Tibial nerve (tissue), 4 donors: ENCODE measurements at regions not wholly inside any gene's neighbourhood (a gene's known extent, or its start where the extent isn't known, plus 50 kb on each side); places are given as distances from the start of the nearest gene placed in this dataset.

Source experiments
- DNase-seq, 2 donors: peaks; one replicate each; pipeline ENCODE4 v3.0.0-alpha.2; 2019; ENCODE audit warnings: low spot score in 2 of 2
- H3K27ac ChIP-seq, 4 donors: fragments of 200-600 bp; sonication (generic) in 3 of 4; one replicate each; pipeline ENCODE4 v1.5.1; 2017 to 2019; ENCODE audit warnings: mild to moderate bottlenecking in 1 of 4
- H3K27me3 ChIP-seq, 2 donors: fragments of 200-600 bp; sonication (generic) in 1 of 2; one replicate each; pipeline versions ENCODE4 v1.5.1 to v1.6.0; 2017 to 2019
- H3K36me3 ChIP-seq, 3 donors: fragments of 200-600 bp; sonication (generic); one replicate each; pipeline ENCODE4 v1.5.1; 2018 to 2019
- H3K4me1 ChIP-seq, 4 donors: fragments of 200-600 bp; sonication (generic) in 3 of 4; one replicate each; pipeline ENCODE4 v1.5.1; 2017 to 2019
- H3K4me3 ChIP-seq, 4 donors: fragments of 200-600 bp; sonication (generic) in 3 of 4; one replicate each; pipeline ENCODE4 v1.5.1; 2017 to 2019; ENCODE audit warnings: mild to moderate bottlenecking in 1 of 4, moderate library complexity in 1 of 4
- H3K9me3 ChIP-seq, 4 donors: fragments of 200-600 bp; sonication (generic) in 3 of 4; one replicate each; pipeline ENCODE4 v1.5.1; 2017 to 2019
- EP300 ChIP-seq, 2 donors: sonication (generic); formaldehyde crosslinking; IDR thresholded peaks; one replicate each; pipeline ENCODE4 v1.6.1; 2017; ENCODE audit warnings: antibody characterized with exemption in 2 of 2, mild to moderate bottlenecking in 1 of 2
- POLR2A ChIP-seq, 2 donors: fragments of 450-650 bp; IDR thresholded peaks; one replicate each; pipeline ENCODE4 v1.6.1; 2017; ENCODE audit warnings: antibody characterized with exemption in 2 of 2, mild to moderate bottlenecking in 2 of 2, moderate library complexity in 2 of 2
- WGBS, 2 donors: methylation state at CpG; one replicate each; pipeline ENCODE4 v1.1.5; 2018; 5-methylcytosine and 5-hydroxymethylcytosine counted together
- TF ChIP-seq, protein P1 (sequence below), 5 experiments: fragments of 200-600 bp in 3 of 5; fragments of 450-650 bp in 2 of 5; sonication (generic) in 3 of 5; IDR thresholded peaks; one replicate each; pipeline ENCODE4 v1.5.1; 2016 to 2019; ENCODE audit warnings: antibody characterized with exemption in 5 of 5, mild to moderate bottlenecking in 3 of 5, moderate library complexity in 2 of 5

DNA sequence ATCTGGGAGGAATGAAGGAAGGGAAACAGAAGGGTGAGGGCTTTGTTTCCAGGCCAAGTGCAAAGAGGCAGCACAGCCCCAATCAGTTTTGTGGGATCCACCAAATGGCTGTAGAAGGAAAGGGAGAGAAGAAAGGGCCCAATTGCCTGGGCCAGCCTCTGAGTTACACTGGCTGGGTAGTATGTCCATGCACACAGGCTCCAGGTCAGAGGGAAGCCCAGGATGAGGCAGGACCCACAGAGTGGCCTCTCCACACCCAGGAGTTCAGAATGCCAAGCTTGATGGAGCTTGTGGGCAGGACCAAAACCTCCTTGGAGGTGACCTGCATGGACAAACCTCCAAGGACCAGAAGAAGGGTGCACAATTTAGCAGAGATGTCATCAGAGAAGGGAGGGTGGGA, 178.2 kb upstream of the TSHZ3 start:
- no peak for TF ChIP-seq EP300 (IDR thresholded peaks at IDR 0.05)
- TF ChIP-seq POLR2A (IDR thresholded peaks at IDR 0.05), result no peak
- TF ChIP-seq, protein P1, sequence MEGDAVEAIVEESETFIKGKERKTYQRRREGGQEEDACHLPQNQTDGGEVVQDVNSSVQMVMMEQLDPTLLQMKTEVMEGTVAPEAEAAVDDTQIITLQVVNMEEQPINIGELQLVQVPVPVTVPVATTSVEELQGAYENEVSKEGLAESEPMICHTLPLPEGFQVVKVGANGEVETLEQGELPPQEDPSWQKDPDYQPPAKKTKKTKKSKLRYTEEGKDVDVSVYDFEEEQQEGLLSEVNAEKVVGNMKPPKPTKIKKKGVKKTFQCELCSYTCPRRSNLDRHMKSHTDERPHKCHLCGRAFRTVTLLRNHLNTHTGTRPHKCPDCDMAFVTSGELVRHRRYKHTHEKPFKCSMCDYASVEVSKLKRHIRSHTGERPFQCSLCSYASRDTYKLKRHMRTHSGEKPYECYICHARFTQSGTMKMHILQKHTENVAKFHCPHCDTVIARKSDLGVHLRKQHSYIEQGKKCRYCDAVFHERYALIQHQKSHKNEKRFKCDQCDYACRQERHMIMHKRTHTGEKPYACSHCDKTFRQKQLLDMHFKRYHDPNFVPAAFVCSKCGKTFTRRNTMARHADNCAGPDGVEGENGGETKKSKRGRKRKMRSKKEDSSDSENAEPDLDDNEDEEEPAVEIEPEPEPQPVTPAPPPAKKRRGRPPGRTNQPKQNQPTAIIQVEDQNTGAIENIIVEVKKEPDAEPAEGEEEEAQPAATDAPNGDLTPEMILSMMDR (IDR thresholded peaks at IDR 0.05), result no peak
- no peaks in the 10 kb centered on the region for H3K27me3 ChIP-seq
- no peak overlapping the region for H3K27ac ChIP-seq
- no peaks in the 10 kb centered on the region for H3K4me1 ChIP-seq
- no peaks in the 10 kb centered on the region for H3K36me3 ChIP-seq
- no peak overlapping the region for H3K4me3 ChIP-seq
- H3K9me3 ChIP-seq, result peaks cover 0 to 26% (median 5%) of the 10 kb centered on the region in 4 donors
- no peak for DNase-seq

DNA sequence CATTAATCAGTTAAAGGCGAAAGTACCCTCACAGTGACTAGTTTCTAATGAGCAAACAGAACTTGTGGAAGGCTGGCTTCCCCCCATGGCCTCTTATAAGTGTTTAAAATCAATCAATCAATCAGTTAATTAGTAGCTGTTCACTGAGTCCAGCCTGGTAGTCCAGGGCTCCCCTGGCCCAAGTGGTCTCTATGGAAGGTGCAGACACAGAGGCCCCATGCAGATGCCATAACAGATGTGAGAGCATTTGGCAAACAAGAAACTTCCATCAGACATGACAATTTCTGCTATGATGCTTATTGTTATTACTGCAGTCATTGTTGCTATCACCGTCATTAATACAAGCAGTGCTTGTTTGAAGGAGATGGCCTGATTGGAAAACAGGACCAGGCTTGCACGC, 179.0 kb upstream of the TSHZ3 start:
- Histone ChIP-seq H3K4me1 (no peaks in the 10 kb centered on the region), H3K27me3 (no peaks in the 10 kb centered on the region), H3K36me3 (no peaks in the 10 kb centered on the region), H3K4me3 (no peak overlapping the region), H3K9me3 (peaks cover 0 to 26% (median 5%) of the 10 kb centered on the region in 4 donors), H3K27ac (no peak overlapping the region)
- WGBS, 2 donors, result 89 to 92% methylated on average over 3 of the region's 3 CpGs
- DNase-seq, result no peak
- no peak for TF ChIP-seq POLR2A (IDR thresholded peaks at IDR 0.05)
- TF ChIP-seq EP300 (IDR thresholded peaks at IDR 0.05), result no peak
- TF ChIP-seq, protein P1 (IDR thresholded peaks at IDR 0.05), result no peak

DNA sequence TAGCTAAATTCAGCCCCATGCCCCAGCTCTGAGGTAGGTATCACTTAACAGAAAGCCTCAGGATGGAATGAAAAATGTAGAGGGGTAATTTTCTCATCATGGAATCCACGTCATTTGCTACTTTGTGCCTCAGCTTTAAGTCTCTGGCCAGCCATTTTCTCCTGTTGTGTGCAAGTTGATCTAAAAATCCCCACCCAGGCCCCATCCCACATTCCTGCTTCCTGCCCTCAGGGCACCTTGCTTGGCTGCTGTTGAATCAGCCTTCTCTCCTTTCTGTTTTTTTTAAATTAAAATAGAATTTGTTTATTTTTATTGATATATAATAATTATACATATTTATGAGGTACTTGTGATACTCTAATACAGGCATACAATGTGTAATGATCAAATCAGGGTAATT, 179.9 kb upstream of the TSHZ3 start:
- WGBS, 2 donors, result 64 to 73% methylated on average over 1 of the region's 1 CpG
- no peak for DNase-seq
- Histone ChIP-seq H3K9me3 (peaks cover 0 to 26% (median 5%) of the 10 kb centered on the region in 4 donors), H3K27ac (no peak overlapping the region), H3K36me3 (no peaks in the 10 kb centered on the region), H3K4me1 (no peaks in the 10 kb centered on the region), H3K4me3 (no peak overlapping the region), H3K27me3 (no peaks in the 10 kb centered on the region)
- no peak for TF ChIP-seq EP300 (IDR thresholded peaks at IDR 0.05)
- TF ChIP-seq, protein P1 (IDR thresholded peaks at IDR 0.05), result no peak
- TF ChIP-seq POLR2A (IDR thresholded peaks at IDR 0.05), result no peak

DNA sequence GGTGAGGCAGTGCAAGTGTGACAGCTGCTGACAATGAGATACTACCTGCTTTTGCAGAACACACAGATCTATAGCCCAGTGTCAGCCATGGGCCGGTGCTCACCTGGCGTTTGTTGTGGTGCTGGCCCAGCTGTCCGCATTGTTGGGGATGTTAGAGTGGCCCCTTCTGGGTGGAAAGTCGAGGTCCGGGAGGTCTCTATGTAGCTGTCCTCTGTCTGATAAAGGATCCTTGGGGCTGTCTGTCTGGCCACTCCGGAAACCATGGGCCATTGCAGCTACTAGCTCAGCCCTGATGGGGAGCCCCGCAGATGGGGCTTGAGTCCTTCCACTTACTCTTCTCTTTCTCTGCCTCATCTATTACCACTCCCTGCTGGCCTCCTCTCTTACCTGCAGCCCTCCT, 181.5 kb upstream of the TSHZ3 start:
- no peak overlapping the region for H3K27ac ChIP-seq
- 95 to 98% methylated on average over 7 of the region's 7 CpGs for WGBS, 2 donors
- H3K4me3 ChIP-seq, result no peak overlapping the region
- DNase-seq, result no peak
- no peaks in the 10 kb centered on the region for H3K27me3 ChIP-seq
- TF ChIP-seq, protein P1 (IDR thresholded peaks at IDR 0.05), result no peak
- TF ChIP-seq EP300 (IDR thresholded peaks at IDR 0.05), result no peak
- no peak for TF ChIP-seq POLR2A (IDR thresholded peaks at IDR 0.05)
- peaks cover 0 to 20% (median under 1%) of the 10 kb centered on the region in 4 donors for H3K9me3 ChIP-seq
- no peaks in the 10 kb centered on the region for H3K36me3 ChIP-seq
- no peaks in the 10 kb centered on the region for H3K4me1 ChIP-seq

DNA sequence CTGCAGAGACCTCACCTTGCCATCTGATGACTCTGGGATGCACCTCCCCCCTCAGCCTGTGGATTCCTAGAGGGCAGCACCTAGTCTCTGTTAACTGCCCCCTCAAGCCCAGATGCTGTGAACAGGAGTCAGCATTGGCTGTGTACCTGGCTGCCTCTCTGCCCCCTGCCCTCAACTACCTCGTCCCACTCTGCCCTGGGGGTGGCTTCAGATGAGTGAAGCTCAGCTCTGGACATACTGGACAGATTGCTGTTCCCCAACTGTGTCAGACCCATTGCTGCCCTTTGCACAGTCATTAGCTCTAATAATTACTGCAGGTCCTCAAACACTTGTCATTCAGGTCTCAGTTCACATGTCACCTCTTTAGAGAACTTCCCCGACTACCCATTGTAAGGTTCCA, 182.1 kb upstream of the TSHZ3 start:
- H3K36me3 ChIP-seq, result no peaks in the 10 kb centered on the region
- H3K27ac ChIP-seq, result no peak overlapping the region
- WGBS, 2 donors, result 68 to 69% methylated on average over 2 of the region's 2 CpGs
- no peaks in the 10 kb centered on the region for H3K4me1 ChIP-seq
- no peaks in the 10 kb centered on the region for H3K27me3 ChIP-seq
- H3K4me3 ChIP-seq, result no peak overlapping the region
- TF ChIP-seq EP300 (IDR thresholded peaks at IDR 0.05) (no peak), POLR2A (IDR thresholded peaks at IDR 0.05) (no peak)
- TF ChIP-seq, protein P1 (IDR thresholded peaks at IDR 0.05), result no peak
- peaks cover 0 to 15% (median 0%) of the 10 kb centered on the region in 4 donors for H3K9me3 ChIP-seq
- no peak for DNase-seq
